AML-193 (cell line): ENCODE measurements at regions not wholly inside any gene's neighbourhood (a gene's known extent, or its start where the extent isn't known, plus 50 kb on each side); places are given as distances from the start of the nearest gene placed in this dataset.

ENCODE experiments used
- DNase-seq, 2 experiments: peaks; one replicate each; lab custom pipeline; 2025; lab: John Stamatoyannopoulos, UW

- DNase-seq: no peak
These were observed 258.7 kb downstream of the FLRT2 start for GRCh38 chr14:85788470-85789233.

- DNase-seq: no peak
These were observed 236.4 kb downstream of the FLRT2 start for GRCh38 chr14:85766295-85766694.

GRCh38 chr14:85764822-85765221 lies 234.9 kb downstream of the FLRT2 start:
- no peak for DNase-seq

- DNase-seq: no peak
These were observed 232.6 kb downstream of the FLRT2 start for GRCh38 chr14:85762526-85762925.

- no peak for DNase-seq
These were observed 222.2 kb downstream of the FLRT2 start for GRCh38 chr14:85752175-85752574.

GRCh38 chr14:85744573-85744972 lies 214.6 kb downstream of the FLRT2 start:
- no peak for DNase-seq

- no peak for DNase-seq
These were observed 202.1 kb downstream of the FLRT2 start for GRCh38 chr14:85732031-85732430.

- no peak for DNase-seq
These were observed 201.2 kb downstream of the FLRT2 start for GRCh38 chr14:85731186-85731585.

- DNase-seq: no peak
These were observed 198.6 kb downstream of the FLRT2 start for GRCh38 chr14:85728476-85729065.

- no peak for DNase-seq
These were observed 184.1 kb downstream of the FLRT2 start for GRCh38 chr14:85714069-85714468.

- DNase-seq: no peak
These were observed 181.7 kb downstream of the FLRT2 start for GRCh38 chr14:85711620-85712019.
